Activated T-helper 2 cell treated with anti-CD3 and anti-CD28 coated beads, Interferon-gamma antibody, Interleukin-2, Interleukin-4, amounts not matched to agents 10 μg/mL and 5 μg/mL and 100 μg/mL, durations not matched to agents 14 hours and 24 hours and 36 hours (primary cell): ENCODE measurements at regions not wholly inside any gene's neighbourhood (a gene's known extent, or its start where the extent isn't known, plus 50 kb on each side); places are given as distances from the start of the nearest gene placed in this dataset.

Source experiments
- DNase-seq: peaks from one replicate; pipeline ENCODE4 v3.0.0; 2021; ENCODE audit warnings: low spot score
- H3K27ac Mint-ChIP-seq: one replicate; pipeline ENCODE4 v1.8.0; 2021; ENCODE audit warnings: mixed read lengths
- H3K27me3 Mint-ChIP-seq: one replicate; pipeline ENCODE4 v1.8.0; 2021; ENCODE audit warnings: low read depth, mixed read lengths
- H3K36me3 Mint-ChIP-seq: one replicate; pipeline ENCODE4 v1.8.0; 2021; ENCODE audit warnings: low read depth, mixed read lengths
- H3K4me1 Mint-ChIP-seq: one replicate; pipeline ENCODE4 v1.8.0; 2021; ENCODE audit warnings: low read depth, mixed read lengths
- H3K4me3 Mint-ChIP-seq: one replicate; pipeline ENCODE4 v1.8.0; 2021; ENCODE audit warnings: low read depth, mild to moderate bottlenecking, moderate library complexity, mixed read lengths
- H3K9me3 Mint-ChIP-seq: one replicate; pipeline ENCODE4 v1.8.0; 2021; ENCODE audit warnings: mixed read lengths
- intact Hi-C: fragments of 100-400 bp; cut with micrococcal nuclease; formaldehyde crosslinking; loops from one replicate; pipeline ENCODE4 v1.15.1; 2023

- peaks cover 29% of the 10 kb centered on the region for H3K27me3 Mint-ChIP-seq
- intact Hi-C loops, result no loop called here
Observed at GRCh38 chr2:205911306-205911705, 174.7 kb downstream of the INO80D start.

GRCh38 chr2:205909184-205909572 is 176.8 kb downstream of the INO80D start:
- no peak overlapping the region for H3K27ac Mint-ChIP-seq
- no peaks in the 10 kb centered on the region for H3K36me3 Mint-ChIP-seq
- peaks cover 17% of the 10 kb centered on the region for H3K27me3 Mint-ChIP-seq
- no peaks in the 10 kb centered on the region for H3K4me1 Mint-ChIP-seq
- H3K4me3 Mint-ChIP-seq, result no peak overlapping the region
- DNase-seq, result no peak
- H3K9me3 Mint-ChIP-seq, result no peaks in the 10 kb centered on the region
- intact Hi-C loops, result no loop called here

More at GRCh38 chr2:205911306-205911705, 174.7 kb downstream of the INO80D start:
- H3K9me3 Mint-ChIP-seq, result no peaks in the 10 kb centered on the region
- DNase-seq, result no peak
- no peak overlapping the region for H3K27ac Mint-ChIP-seq
- H3K4me3 Mint-ChIP-seq, result no peak overlapping the region
- H3K36me3 Mint-ChIP-seq, result no peaks in the 10 kb centered on the region
- no peaks in the 10 kb centered on the region for H3K4me1 Mint-ChIP-seq

- Mint-ChIP-seq H3K9me3 (no peaks in the 10 kb centered on the region), H3K27me3 (peaks cover 20% of the 10 kb centered on the region)
Observed at GRCh38 chr2:205908212-205909183, 177.5 kb downstream of the INO80D start.

GRCh38 chr2:205906419-205906818 is 179.6 kb downstream of the INO80D start:
- peaks cover 13% of the 10 kb centered on the region for H3K27me3 Mint-ChIP-seq

More at GRCh38 chr2:205908212-205909183, 177.5 kb downstream of the INO80D start:
- Mint-ChIP-seq H3K36me3 (no peaks in the 10 kb centered on the region), H3K4me1 (no peaks in the 10 kb centered on the region), H3K4me3 (no peak overlapping the region), H3K27ac (no peak overlapping the region)
- DNase-seq, result no peak
- intact Hi-C loops, result no loop called here

GRCh38 chr2:205905576-205905975 is 180.4 kb downstream of the INO80D start:
- H3K9me3 Mint-ChIP-seq, result no peaks in the 10 kb centered on the region
- no peaks in the 10 kb centered on the region for H3K36me3 Mint-ChIP-seq
- peaks cover 13% of the 10 kb centered on the region for H3K27me3 Mint-ChIP-seq
- H3K4me3 Mint-ChIP-seq, result no peak overlapping the region
- no peaks in the 10 kb centered on the region for H3K4me1 Mint-ChIP-seq
- intact Hi-C loops, result no loop called here
- H3K27ac Mint-ChIP-seq, result no peak overlapping the region
- no peak for DNase-seq

More at GRCh38 chr2:205906419-205906818, 179.6 kb downstream of the INO80D start:
- intact Hi-C loops, result no loop called here
- Mint-ChIP-seq H3K9me3 (no peaks in the 10 kb centered on the region), H3K27ac (no peak overlapping the region), H3K4me3 (no peak overlapping the region), H3K4me1 (no peaks in the 10 kb centered on the region), H3K36me3 (no peaks in the 10 kb centered on the region)
- no peak for DNase-seq

- Mint-ChIP-seq H3K27ac (no peak overlapping the region), H3K4me1 (no peaks in the 10 kb centered on the region), H3K9me3 (no peaks in the 10 kb centered on the region), H3K27me3 (peaks cover 12% of the 10 kb centered on the region), H3K4me3 (no peak overlapping the region), H3K36me3 (no peaks in the 10 kb centered on the region)
- DNase-seq, result no peak
- intact Hi-C loops, result no loop called here
Observed at GRCh38 chr2:205904873-205905272, 181.1 kb downstream of the INO80D start.

GRCh38 chr2:205903549-205904129 is 182.3 kb downstream of the INO80D start:
- Mint-ChIP-seq H3K4me1 (no peaks in the 10 kb centered on the region), H3K27ac (no peak overlapping the region), H3K36me3 (no peaks in the 10 kb centered on the region), H3K27me3 (peaks cover 4% of the 10 kb centered on the region), H3K4me3 (no peak overlapping the region), H3K9me3 (no peaks in the 10 kb centered on the region)
- intact Hi-C loops, result no loop called here
- DNase-seq, result no peak

GRCh38 chr2:205902900-205903237 is 183.1 kb downstream of the INO80D start:
- DNase-seq, result no peak
- H3K27me3 Mint-ChIP-seq, result peaks cover 7% of the 10 kb centered on the region
- no peaks in the 10 kb centered on the region for H3K9me3 Mint-ChIP-seq
- no peaks in the 10 kb centered on the region for H3K36me3 Mint-ChIP-seq
- no peaks in the 10 kb centered on the region for H3K4me1 Mint-ChIP-seq
- intact Hi-C loops, result no loop called here
- no peak overlapping the region for H3K4me3 Mint-ChIP-seq
- H3K27ac Mint-ChIP-seq, result no peak overlapping the region

- Mint-ChIP-seq H3K27ac (no peak overlapping the region), H3K4me3 (no peak overlapping the region), H3K27me3 (peaks cover 7% of the 10 kb centered on the region), H3K9me3 (no peaks in the 10 kb centered on the region), H3K36me3 (no peaks in the 10 kb centered on the region), H3K4me1 (no peaks in the 10 kb centered on the region)
- no peak for DNase-seq
- intact Hi-C loops, result no loop called here
Observed at GRCh38 chr2:205902041-205902899, 183.7 kb downstream of the INO80D start.

GRCh38 chr2:205901491-205901890 is 184.5 kb downstream of the INO80D start:
- Mint-ChIP-seq H3K36me3 (no peaks in the 10 kb centered on the region), H3K27me3 (peaks cover 7% of the 10 kb centered on the region), H3K9me3 (no peaks in the 10 kb centered on the region), H3K27ac (no peak overlapping the region), H3K4me1 (no peaks in the 10 kb centered on the region), H3K4me3 (no peak overlapping the region)
- DNase-seq, result no peak
- intact Hi-C loops, result no loop called here

GRCh38 chr2:205898744-205899143 is 187.2 kb downstream of the INO80D start:
- Mint-ChIP-seq H3K27me3 (peaks cover 4% of the 10 kb centered on the region), H3K27ac (no peak overlapping the region), H3K9me3 (no peaks in the 10 kb centered on the region), H3K36me3 (no peaks in the 10 kb centered on the region), H3K4me3 (no peak overlapping the region), H3K4me1 (no peaks in the 10 kb centered on the region)
- intact Hi-C loops, result no loop called here
- no peak for DNase-seq

GRCh38 chr2:205895981-205896655 is 189.9 kb downstream of the INO80D start:
- Mint-ChIP-seq H3K27ac (no peak overlapping the region), H3K4me1 (no peaks in the 10 kb centered on the region), H3K4me3 (no peak overlapping the region), H3K27me3 (peaks cover 4% of the 10 kb centered on the region), H3K9me3 (no peaks in the 10 kb centered on the region), H3K36me3 (no peaks in the 10 kb centered on the region)
- DNase-seq, result no peak
- intact Hi-C loops, result no loop called here
